Ovary (tissue), 3 donors: ENCODE measurements at regions not wholly inside any gene's neighbourhood (a gene's known extent, or its start where the extent isn't known, plus 50 kb on each side); places are given as distances from the start of the nearest gene placed in this dataset.

ENCODE experiments used
- CTCF ChIP-seq, 3 donors: fragments of 450-650 bp in 2 of 3; fragments of 200-600 bp in 1 of 3; IDR thresholded peaks; one replicate each; pipeline versions ENCODE4 v1.5.1 to v1.8.0; 2016 to 2022; ENCODE audit warnings: antibody characterized with exemption in 3 of 3, mild to moderate bottlenecking in 1 of 3
- EP300 ChIP-seq: sonication (generic); formaldehyde crosslinking; IDR thresholded peaks from one replicate; pipeline ENCODE4 v1.6.1; 2017; ENCODE audit warnings: antibody characterized with exemption
- donor health status: DM: no; HTN: no; CAD: no.

DNA sequence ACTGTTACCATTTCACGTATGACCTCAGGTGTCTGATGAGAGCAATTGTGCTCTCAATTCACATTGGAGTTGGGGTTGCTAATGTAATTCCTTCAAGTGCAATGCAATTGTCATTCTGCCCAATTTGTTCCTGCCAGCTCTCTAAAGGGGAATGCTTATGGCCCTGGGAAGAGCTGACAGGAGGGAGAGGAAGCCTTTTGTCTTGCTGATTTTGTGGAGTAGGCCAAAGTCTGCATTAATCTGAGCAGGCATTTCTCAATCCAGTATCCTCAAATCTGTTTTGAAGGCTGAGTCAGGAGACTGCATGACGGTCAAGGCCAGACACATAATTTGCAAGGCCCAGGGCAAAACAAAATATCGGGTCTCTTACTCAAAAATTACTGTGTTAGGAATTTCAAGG lies 326.4 kb upstream of the SPHKAP start:
- TF ChIP-seq CTCF (IDR thresholded peaks at IDR 0.05) (no peak), EP300 (no peak)
